PFSK-1 (cell line): ENCODE measurements at regions not wholly inside any gene's neighbourhood (a gene's known extent, or its start where the extent isn't known, plus 50 kb on each side); places are given as distances from the start of the nearest gene placed in this dataset.

Source experiments
- FOXP2 ChIP-seq: optimal IDR thresholded peaks from 2 replicates; pipeline ENCODE3; 2011; ENCODE audit warnings: borderline replicate concordance, control low read depth, inconsistent platforms; ENCODE audit not compliant: insufficient read depth; ENCODE audit errors: extremely low read length, extremely low read depth
- POLR2AphosphoS5 ChIP-seq: IDR thresholded peaks from 2 replicates; pipeline ENCODE4 v1.6.1; 2012; ENCODE audit warnings: low read depth, mild to moderate bottlenecking, control low read depth, low read length, moderate library complexity
- REST ChIP-seq, 2 experiments: IDR thresholded peaks; 2 replicates each; pipeline versions ENCODE4 v1.6.1 to v1.8.0; 2011 to 2012; ENCODE audit warnings: low read depth in 2 of 2, low read length in 2 of 2, control low read depth in 1 of 2, inconsistent platforms in 1 of 2, mild to moderate bottlenecking in 1 of 2, moderate library complexity in 1 of 2; ENCODE audit not compliant: insufficient read depth in 1 of 2
- TAF1 ChIP-seq: IDR thresholded peaks from 2 replicates; pipeline ENCODE4 v1.6.1; 2012; ENCODE audit warnings: low read length, control low read depth, borderline replicate concordance; ENCODE audit not compliant: insufficient read depth

GRCh38 chr21:19937619-19938018, 1060.6 kb upstream of the NCAM2 start:
- TF ChIP-seq POLR2AphosphoS5 (no peak), REST (IDR thresholded peaks at IDR 0.05; ENCODE audit: insufficient read depth in 1 of 2, low read depth in 2 of 2, low read length in 2 of 2) (no peak), TAF1 (no peak), FOXP2 (no peak)
